ENCODE measurements at regions not wholly inside any gene's neighbourhood (a gene's known extent, or its start where the extent isn't known, plus 50 kb on each side); places are given as distances from the start of the nearest gene placed in this dataset.

DNA sequence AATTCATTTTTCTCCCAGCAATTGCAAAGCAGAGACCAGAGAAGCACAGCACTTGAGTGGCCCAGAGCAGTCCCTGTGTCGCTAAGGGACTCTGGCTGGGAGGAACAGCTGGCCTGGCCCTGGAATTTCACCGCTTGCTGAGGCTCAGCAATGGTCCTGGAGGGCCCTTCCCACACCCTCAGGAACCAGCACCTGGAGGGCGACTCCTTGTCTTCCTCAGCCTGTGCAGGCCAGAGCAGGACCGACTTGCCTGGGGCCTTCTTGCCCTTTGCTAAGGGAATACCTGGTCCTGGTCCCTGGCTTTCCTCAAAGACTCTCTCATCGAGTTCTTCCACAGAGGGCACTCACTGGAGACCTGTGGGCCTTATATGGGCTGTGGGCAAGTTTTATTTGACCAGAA is 294.6 kb downstream of the RPLP1 start:
- no peaks in the 10 kb centered on the region for H3K36me3 ChIP-seq (ENCODE audit: insufficient read depth, low read length)
- H3K4me1 ChIP-seq (ENCODE audit: control insufficient read depth, insufficient read depth, low read length) = no peaks in the 10 kb centered on the region
- no peak overlapping the region for H3K4me2 ChIP-seq (ENCODE audit: low read length)
- no peak overlapping the region for H3K9ac ChIP-seq (ENCODE audit: low read depth, low read length)
- peaks cover 59% of the 10 kb centered on the region for H3K27me3 ChIP-seq (ENCODE audit: control insufficient read depth, insufficient read depth, low read length)
- H3K4me3 ChIP-seq (ENCODE audit: low read length) = no peak overlapping the region
- H3K9me3 ChIP-seq (replicated peaks; ENCODE audit: low read length) = no peaks in the 10 kb centered on the region

DNA sequence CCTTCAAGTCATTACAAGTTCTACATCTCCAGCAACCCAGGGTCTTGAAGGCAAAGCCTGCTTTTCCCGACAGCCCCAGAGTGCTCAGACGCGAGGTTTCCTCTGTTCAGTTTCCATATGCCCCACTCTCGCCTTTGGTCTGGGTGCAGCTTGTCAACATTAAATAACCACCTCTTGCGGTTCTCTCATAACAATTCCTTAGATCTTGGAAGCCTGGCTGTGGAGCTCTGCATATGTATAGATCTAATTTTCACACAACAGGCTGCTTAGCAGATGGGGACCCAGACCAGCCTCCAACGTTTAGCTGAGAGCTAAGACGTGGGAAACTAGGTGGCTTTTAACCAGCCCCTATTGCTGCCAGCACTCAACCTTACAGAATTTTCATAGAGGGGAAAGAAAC is 295.5 kb downstream of the RPLP1 start:
- H3K4me3 ChIP-seq (ENCODE audit: low read length) = no peak overlapping the region
- no peaks in the 10 kb centered on the region for H3K36me3 ChIP-seq (ENCODE audit: insufficient read depth, low read length)
- H3K4me2 ChIP-seq (ENCODE audit: low read length) = no peak overlapping the region
- H3K27me3 ChIP-seq (ENCODE audit: control insufficient read depth, insufficient read depth, low read length) = peaks cover 55% of the 10 kb centered on the region
- no peaks in the 10 kb centered on the region for H3K4me1 ChIP-seq (ENCODE audit: control insufficient read depth, insufficient read depth, low read length)
- H3K9ac ChIP-seq (ENCODE audit: low read depth, low read length) = no peak overlapping the region
- H3K9me3 ChIP-seq (replicated peaks; ENCODE audit: low read length) = no peaks in the 10 kb centered on the region

DNA sequence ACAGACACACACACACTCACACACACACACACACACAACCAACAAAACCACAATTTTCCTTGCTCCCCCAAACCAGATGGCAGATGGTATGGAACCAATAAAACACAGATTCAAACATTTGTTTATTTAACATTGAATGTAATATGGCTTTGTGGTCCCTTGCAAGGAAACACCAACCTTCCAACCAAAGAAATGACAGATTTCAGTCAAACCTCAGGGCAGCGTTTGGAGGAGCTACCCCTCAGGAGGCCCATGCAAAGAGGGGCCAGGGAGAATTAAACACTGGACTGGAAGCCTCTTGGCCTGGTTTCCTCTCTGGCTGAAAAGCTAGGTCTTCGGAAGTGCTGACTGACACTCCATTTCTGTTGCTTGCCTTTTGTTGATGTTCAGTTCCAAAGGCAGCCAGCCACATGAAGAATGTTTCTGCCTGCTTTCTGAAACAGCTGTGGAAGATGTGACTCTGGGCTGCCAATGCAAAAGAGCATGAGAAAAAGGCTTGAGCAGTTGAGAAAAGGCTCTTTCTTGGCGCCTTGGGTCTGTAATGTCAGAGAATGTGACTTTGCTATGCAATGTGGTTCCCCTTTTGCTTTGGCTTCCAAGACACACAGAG is 296.1 kb downstream of the RPLP1 start:
- no peak overlapping the region for H3K9ac ChIP-seq (ENCODE audit: low read depth, low read length)
- peaks cover 50% of the 10 kb centered on the region for H3K27me3 ChIP-seq (ENCODE audit: control insufficient read depth, insufficient read depth, low read length)
- no peaks in the 10 kb centered on the region for H3K36me3 ChIP-seq (ENCODE audit: insufficient read depth, low read length)
- no peaks in the 10 kb centered on the region for H3K9me3 ChIP-seq (replicated peaks; ENCODE audit: low read length)
- no peak overlapping the region for H3K4me3 ChIP-seq (ENCODE audit: low read length)
- no peak overlapping the region for H3K4me2 ChIP-seq (ENCODE audit: low read length)
- no peaks in the 10 kb centered on the region for H3K4me1 ChIP-seq (ENCODE audit: control insufficient read depth, insufficient read depth, low read length)

DNA sequence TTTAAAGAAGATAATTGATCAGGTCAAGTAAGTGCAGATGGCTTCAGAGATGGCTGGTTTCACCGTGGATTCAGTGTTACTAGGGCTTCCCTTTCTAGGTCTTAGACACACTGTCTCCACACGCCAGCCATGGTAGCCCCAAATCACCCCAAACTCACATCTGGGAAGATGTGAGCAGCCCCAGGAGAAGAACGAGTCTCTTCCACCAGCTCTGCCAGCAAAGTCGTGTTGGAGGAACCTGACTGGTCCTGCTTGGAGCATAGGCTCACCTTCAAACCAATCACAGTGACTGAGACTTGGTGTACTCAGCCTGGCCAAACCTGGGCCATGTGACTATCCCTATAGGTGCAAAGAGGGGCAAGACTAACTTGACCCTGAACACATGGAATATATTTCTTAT is 296.7 kb downstream of the RPLP1 start:
- Histone ChIP-seq H3K4me2 (ENCODE audit: low read length) (no peak overlapping the region), H3K27me3 (ENCODE audit: control insufficient read depth, insufficient read depth, low read length) (peaks cover 47% of the 10 kb centered on the region)

DNA sequence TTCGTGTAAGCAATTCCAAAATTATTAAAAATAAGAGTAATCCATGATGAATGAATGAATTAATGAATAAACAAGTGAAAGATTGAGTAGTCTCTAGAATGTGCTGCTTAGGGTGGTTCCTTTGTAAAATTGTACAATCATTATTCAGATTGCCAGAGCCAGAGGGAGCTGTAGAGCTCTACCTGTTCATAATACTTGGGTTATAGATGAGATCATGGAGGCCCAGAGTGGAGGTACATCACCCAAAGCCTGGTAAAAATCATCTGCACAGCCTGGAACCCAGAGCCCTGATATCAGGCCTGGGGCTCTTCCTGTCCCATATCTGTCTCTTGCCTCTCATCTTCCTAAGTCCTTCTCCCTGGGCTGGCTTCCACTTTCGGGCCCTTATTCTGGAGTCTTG is 297.2 kb downstream of the RPLP1 start:
- Histone ChIP-seq H3K9ac (ENCODE audit: low read depth, low read length) (no peak overlapping the region), H3K9me3 (replicated peaks; ENCODE audit: low read length) (no peaks in the 10 kb centered on the region), H3K4me3 (ENCODE audit: low read length) (no peak overlapping the region), H3K4me2 (ENCODE audit: low read length) (no peak overlapping the region), H3K36me3 (ENCODE audit: insufficient read depth, low read length) (no peaks in the 10 kb centered on the region), H3K4me1 (ENCODE audit: control insufficient read depth, insufficient read depth, low read length) (no peaks in the 10 kb centered on the region), H3K27me3 (ENCODE audit: control insufficient read depth, insufficient read depth, low read length) (peaks cover 46% of the 10 kb centered on the region)

More for the DNA sequence above, 296.7 kb downstream of the RPLP1 start:
- H3K36me3 ChIP-seq (ENCODE audit: insufficient read depth, low read length) = no peaks in the 10 kb centered on the region
- no peak overlapping the region for H3K9ac ChIP-seq (ENCODE audit: low read depth, low read length)
- H3K4me1 ChIP-seq (ENCODE audit: control insufficient read depth, insufficient read depth, low read length) = no peaks in the 10 kb centered on the region
- H3K9me3 ChIP-seq (replicated peaks; ENCODE audit: low read length) = no peaks in the 10 kb centered on the region
- no peak overlapping the region for H3K4me3 ChIP-seq (ENCODE audit: low read length)

DNA sequence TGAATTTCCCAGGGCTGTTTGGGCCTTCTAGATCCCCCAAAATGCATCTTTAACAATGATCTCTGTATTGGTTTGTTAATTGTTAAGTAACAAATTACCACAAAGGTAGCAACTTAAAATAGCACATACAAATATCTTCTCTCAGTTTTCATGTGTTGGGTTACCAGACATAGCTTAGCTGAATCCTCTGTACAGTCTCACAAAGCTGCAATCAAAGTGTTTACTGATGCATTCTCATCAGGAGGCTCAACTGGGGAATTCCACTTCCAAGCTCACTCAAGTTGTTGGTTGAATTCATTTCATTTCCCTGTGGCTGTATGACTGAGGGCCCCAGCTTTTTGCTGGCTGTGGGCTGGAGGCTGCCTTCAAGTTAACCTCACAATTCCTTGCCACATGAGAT is 297.6 kb downstream of the RPLP1 start:
- Histone ChIP-seq H3K4me3 (ENCODE audit: low read length) (no peak overlapping the region), H3K9ac (ENCODE audit: low read depth, low read length) (no peak overlapping the region), H3K4me1 (ENCODE audit: control insufficient read depth, insufficient read depth, low read length) (no peaks in the 10 kb centered on the region), H3K27me3 (ENCODE audit: control insufficient read depth, insufficient read depth, low read length) (peaks cover 43% of the 10 kb centered on the region), H3K36me3 (ENCODE audit: insufficient read depth, low read length) (no peaks in the 10 kb centered on the region), H3K4me2 (ENCODE audit: low read length) (no peak overlapping the region), H3K9me3 (replicated peaks; ENCODE audit: low read length) (no peaks in the 10 kb centered on the region)

DNA sequence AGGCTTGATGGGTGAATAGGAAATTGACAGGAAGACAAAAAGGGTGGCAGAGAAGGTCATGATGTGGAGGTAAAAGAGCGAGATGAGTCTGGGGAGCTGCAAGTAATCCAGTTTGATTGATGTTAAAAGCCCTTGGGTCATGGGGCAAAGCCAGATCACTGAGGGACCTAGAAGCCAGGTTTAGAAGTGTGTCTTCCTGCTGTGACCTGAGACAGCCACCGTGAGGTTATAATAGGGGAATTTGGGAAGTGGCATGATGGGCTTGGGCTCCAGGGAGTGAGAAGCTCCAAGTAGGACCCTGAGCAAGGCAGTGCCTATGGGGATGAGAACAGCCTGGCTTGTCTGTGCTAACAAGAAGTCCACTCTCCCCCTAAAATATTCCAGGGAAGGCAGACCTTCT is 298.5 kb downstream of the RPLP1 start:
- H3K27me3 ChIP-seq (ENCODE audit: control insufficient read depth, insufficient read depth, low read length) = peaks cover 39% of the 10 kb centered on the region
- H3K4me2 ChIP-seq (ENCODE audit: low read length) = no peak overlapping the region
- no peaks in the 10 kb centered on the region for H3K4me1 ChIP-seq (ENCODE audit: control insufficient read depth, insufficient read depth, low read length)
- H3K36me3 ChIP-seq (ENCODE audit: insufficient read depth, low read length) = no peaks in the 10 kb centered on the region
- no peak overlapping the region for H3K9ac ChIP-seq (ENCODE audit: low read depth, low read length)
- no peaks in the 10 kb centered on the region for H3K9me3 ChIP-seq (replicated peaks; ENCODE audit: low read length)
- no peak overlapping the region for H3K4me3 ChIP-seq (ENCODE audit: low read length)

DNA sequence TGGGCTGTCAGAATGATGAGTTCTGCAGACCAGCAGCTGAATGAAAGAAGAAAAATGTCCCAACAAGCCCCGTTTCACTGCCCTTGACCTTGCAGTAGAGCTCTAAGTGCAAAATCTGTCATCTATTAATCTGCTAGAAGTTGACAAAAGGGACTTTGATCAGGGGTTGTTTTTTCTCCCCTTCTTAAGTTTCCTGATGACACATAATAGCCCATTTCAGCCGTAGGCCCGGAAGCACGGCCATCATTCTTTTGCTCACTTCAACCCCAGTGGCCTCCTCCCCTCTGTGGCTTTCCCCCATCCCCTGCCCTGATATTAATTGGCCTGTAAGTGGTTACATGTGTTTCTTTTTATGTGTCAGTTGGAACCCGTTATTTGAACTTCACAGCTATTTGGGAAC is 298.9 kb downstream of the RPLP1 start:
- Histone ChIP-seq H3K4me1 (ENCODE audit: control insufficient read depth, insufficient read depth, low read length) (no peaks in the 10 kb centered on the region), H3K36me3 (ENCODE audit: insufficient read depth, low read length) (no peaks in the 10 kb centered on the region), H3K9ac (ENCODE audit: low read depth, low read length) (no peak overlapping the region), H3K4me3 (ENCODE audit: low read length) (no peak overlapping the region), H3K27me3 (ENCODE audit: control insufficient read depth, insufficient read depth, low read length) (peaks cover 43% of the 10 kb centered on the region), H3K4me2 (ENCODE audit: low read length) (no peak overlapping the region), H3K9me3 (replicated peaks; ENCODE audit: low read length) (no peaks in the 10 kb centered on the region)

DNA sequence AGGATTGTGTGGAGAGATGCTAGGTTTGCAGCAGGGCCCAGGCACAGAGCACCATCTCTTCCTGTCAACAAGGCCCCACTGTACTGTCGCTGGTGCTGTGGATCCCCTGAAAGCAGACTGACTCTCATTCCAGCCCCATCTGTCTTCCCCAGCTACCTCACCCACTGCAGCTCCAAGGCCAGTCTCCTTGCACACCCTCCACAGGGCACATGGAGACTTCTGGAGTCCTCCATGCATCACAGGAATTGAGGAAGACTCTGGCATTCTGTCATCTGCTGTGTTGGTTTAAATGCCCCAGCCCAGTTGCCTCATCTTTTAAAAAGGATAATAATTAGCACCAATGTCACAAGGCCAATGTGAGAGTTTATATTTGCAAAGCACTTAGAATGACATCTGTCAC is 301.2 kb downstream of the RPLP1 start:
- H3K4me3 ChIP-seq (ENCODE audit: low read length) = no peak overlapping the region
- no peaks in the 10 kb centered on the region for H3K36me3 ChIP-seq (ENCODE audit: insufficient read depth, low read length)
- peaks cover under 1% of the 10 kb centered on the region for H3K4me1 ChIP-seq (ENCODE audit: control insufficient read depth, insufficient read depth, low read length)
- no peaks in the 10 kb centered on the region for H3K9me3 ChIP-seq (replicated peaks; ENCODE audit: low read length)
- peaks cover 34% of the 10 kb centered on the region for H3K27me3 ChIP-seq (ENCODE audit: control insufficient read depth, insufficient read depth, low read length)
- H3K9ac ChIP-seq (ENCODE audit: low read depth, low read length) = no peak overlapping the region
- H3K4me2 ChIP-seq (ENCODE audit: low read length) = no peak overlapping the region

DNA sequence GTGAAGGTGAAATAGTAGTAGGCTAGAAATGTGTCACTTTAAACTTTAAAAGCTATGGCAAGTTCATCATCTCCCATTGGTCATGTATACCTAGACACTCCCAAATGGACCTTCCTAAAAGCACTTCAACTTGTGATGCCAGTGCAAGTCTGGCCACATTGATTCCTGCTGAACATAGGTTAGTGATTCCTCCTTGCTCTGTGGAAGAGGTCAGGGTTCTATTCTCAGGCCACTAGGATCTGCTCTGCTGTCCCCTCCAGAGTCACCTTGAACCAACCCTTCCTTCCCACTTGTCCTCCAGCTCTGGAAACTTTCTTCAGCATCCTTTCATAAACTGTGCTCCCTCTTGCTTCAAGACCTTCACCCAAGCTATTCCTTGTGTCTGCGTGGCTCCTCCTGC is 301.7 kb downstream of the RPLP1 start:
- peaks cover 34% of the 10 kb centered on the region for H3K27me3 ChIP-seq (ENCODE audit: control insufficient read depth, insufficient read depth, low read length)
- no peak overlapping the region for H3K9ac ChIP-seq (ENCODE audit: low read depth, low read length)
- no peak overlapping the region for H3K4me2 ChIP-seq (ENCODE audit: low read length)
- H3K4me3 ChIP-seq (ENCODE audit: low read length) = no peak overlapping the region
- H3K9me3 ChIP-seq (replicated peaks; ENCODE audit: low read length) = no peaks in the 10 kb centered on the region
- peaks cover 4% of the 10 kb centered on the region for H3K4me1 ChIP-seq (ENCODE audit: control insufficient read depth, insufficient read depth, low read length)
- no peaks in the 10 kb centered on the region for H3K36me3 ChIP-seq (ENCODE audit: insufficient read depth, low read length)

DNA sequence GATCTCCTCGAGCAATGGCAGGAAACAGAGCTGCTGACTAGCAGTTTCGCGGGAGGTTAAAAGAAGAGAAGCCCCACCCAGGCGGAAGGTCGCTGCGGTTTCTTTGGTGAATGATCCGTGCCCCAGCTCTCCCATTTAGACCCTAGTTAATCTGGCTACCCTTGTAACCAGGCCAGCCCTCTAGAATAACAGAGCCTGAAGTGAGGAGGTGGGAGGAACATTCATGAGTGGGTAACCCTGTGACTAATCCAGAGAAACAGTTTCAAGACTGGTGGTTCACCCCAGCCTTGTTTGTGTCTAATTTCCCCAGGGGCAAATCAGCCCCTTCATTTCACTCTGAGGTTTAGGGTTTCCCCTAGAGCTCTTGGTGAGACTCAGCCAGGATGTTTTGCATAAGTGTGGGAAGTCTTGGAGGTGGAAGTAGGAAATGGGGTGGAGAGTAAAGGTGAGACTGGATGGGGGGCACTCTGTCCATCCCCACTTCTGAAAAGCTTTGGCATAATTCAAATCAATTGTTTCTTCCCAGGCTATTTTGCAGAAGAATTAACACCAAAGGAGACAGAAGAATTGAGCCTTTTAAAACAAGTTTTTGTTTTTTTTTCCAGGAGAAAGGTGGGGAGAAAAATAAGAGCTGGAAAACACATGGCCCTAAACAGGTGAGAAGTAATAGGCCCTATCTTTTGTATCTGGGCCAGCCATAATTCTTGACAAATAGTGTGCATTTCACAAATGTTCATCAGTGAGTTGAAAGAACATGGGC is 303.1 kb downstream of the RPLP1 start:
- H3K4me3 ChIP-seq (ENCODE audit: low read length) = no peak overlapping the region
- no peak overlapping the region for H3K4me2 ChIP-seq (ENCODE audit: low read length)
- peaks cover 13% of the 10 kb centered on the region for H3K4me1 ChIP-seq (ENCODE audit: control insufficient read depth, insufficient read depth, low read length)
- no peak overlapping the region for H3K9ac ChIP-seq (ENCODE audit: low read depth, low read length)
- H3K9me3 ChIP-seq (replicated peaks; ENCODE audit: low read length) = no peaks in the 10 kb centered on the region
- H3K27me3 ChIP-seq (ENCODE audit: control insufficient read depth, insufficient read depth, low read length) = peaks cover 34% of the 10 kb centered on the region
- no peaks in the 10 kb centered on the region for H3K36me3 ChIP-seq (ENCODE audit: insufficient read depth, low read length)

DNA sequence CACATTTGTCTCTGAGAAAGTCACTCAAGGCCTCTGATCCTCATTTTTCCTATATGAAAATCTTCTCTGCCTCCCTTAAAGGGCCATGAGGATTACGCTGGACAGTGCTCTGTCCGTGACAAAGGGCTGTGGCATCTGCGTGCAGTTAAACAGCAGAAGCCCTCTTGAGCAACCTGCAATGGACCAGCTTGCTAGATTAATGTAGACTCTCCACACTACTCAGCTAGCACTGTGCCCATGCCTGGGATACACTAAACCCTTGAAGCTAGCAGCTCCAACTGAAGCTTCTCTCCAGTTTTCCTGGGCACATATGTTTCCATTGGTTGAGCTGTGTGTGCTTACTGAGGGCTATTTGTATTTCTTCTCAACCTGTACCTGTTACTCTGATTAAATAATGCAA is 303.8 kb downstream of the RPLP1 start:
- H3K9ac ChIP-seq (ENCODE audit: low read depth, low read length) = no peak overlapping the region
- no peak overlapping the region for H3K4me2 ChIP-seq (ENCODE audit: low read length)
- H3K9me3 ChIP-seq (replicated peaks; ENCODE audit: low read length) = no peaks in the 10 kb centered on the region
- peaks cover 17% of the 10 kb centered on the region for H3K4me1 ChIP-seq (ENCODE audit: control insufficient read depth, insufficient read depth, low read length)
- H3K4me3 ChIP-seq (ENCODE audit: low read length) = no peak overlapping the region
- no peaks in the 10 kb centered on the region for H3K36me3 ChIP-seq (ENCODE audit: insufficient read depth, low read length)
- H3K27me3 ChIP-seq (ENCODE audit: control insufficient read depth, insufficient read depth, low read length) = peaks cover 28% of the 10 kb centered on the region
